GM23338 (cell line): ENCODE measurements at regions not wholly inside any gene's neighbourhood (a gene's known extent, or its start where the extent isn't known, plus 50 kb on each side); places are given as distances from the start of the nearest gene placed in this dataset.

ENCODE experiments used
- ATAC-seq: fragments of 200-7000 bp; cut with Tn5 transposase; 3 replicates; pipeline ENCODE4 v1.9.1; 2020
- DNase-seq: peaks from one replicate; pipeline ENCODE4 v3.0.0-alpha.2; 2015; ENCODE audit warnings: low spot score
- H2AFZ ChIP-seq: fragments of 200-600 bp; sonication (generic); 2 replicates; pipeline ENCODE4 v1.8.0; 2016; ENCODE audit warnings: antibody characterized with exemption, mild to moderate bottlenecking, moderate library complexity
- H3F3A ChIP-seq: fragments of 200-600 bp; sonication (generic); replicated peaks from 2 replicates; pipeline ENCODE4 v1.8.0; 2017; ENCODE audit warnings: antibody characterized with exemption, mixed run types, low read depth
- H3K27ac ChIP-seq: fragments of 200-600 bp; sonication (generic); 2 replicates; pipeline ENCODE4 v1.6.1; 2016; ENCODE audit warnings: low read depth
- H3K27me3 ChIP-seq: fragments of 200-600 bp; sonication (generic); 2 replicates; pipeline ENCODE4 v1.8.0; 2016; ENCODE audit warnings: mild to moderate bottlenecking, mixed run types, moderate library complexity; ENCODE audit not compliant: insufficient read depth
- H3K36me3 ChIP-seq: fragments of 200-600 bp; sonication (generic); 2 replicates; pipeline ENCODE4 v1.8.0; 2016; ENCODE audit warnings: mild to moderate bottlenecking; ENCODE audit not compliant: insufficient read depth
- H3K4me1 ChIP-seq: fragments of 200-600 bp; sonication (generic); 2 replicates; pipeline ENCODE4 v1.8.0; 2016; ENCODE audit warnings: mild to moderate bottlenecking, moderate library complexity; ENCODE audit not compliant: insufficient read depth
- H3K4me2 ChIP-seq: fragments of 200-600 bp; sonication (generic); 2 replicates; pipeline ENCODE4 v1.7.1; 2017; ENCODE audit warnings: mixed run types
- H3K4me3 ChIP-seq: fragments of 200-600 bp; sonication (generic); 2 replicates; pipeline ENCODE4 v1.6.1; 2016; ENCODE audit warnings: mixed run types
- H3K79me2 ChIP-seq: fragments of 200-600 bp; sonication (generic); replicated peaks from 2 replicates; pipeline ENCODE4 v1.8.0; 2017; ENCODE audit warnings: mild to moderate bottlenecking; ENCODE audit not compliant: insufficient read depth
- H3K9me2 ChIP-seq: fragments of 200-600 bp; sonication (generic); 2 replicates; pipeline ENCODE4 v1.8.0; 2017; ENCODE audit not compliant: insufficient read depth
- H4K20me1 ChIP-seq: fragments of 200-600 bp; sonication (generic); replicated peaks from 2 replicates; pipeline ENCODE4 v1.8.0; 2017; ENCODE audit warnings: mild to moderate bottlenecking; ENCODE audit not compliant: insufficient read depth
- H3K27ac Mint-ChIP-seq: 2 replicates; pipeline ENCODE4 v1.8.0; 2020; ENCODE audit warnings: inconsistent platforms, mild to moderate bottlenecking, moderate library complexity, mixed read lengths
- H3K27me3 Mint-ChIP-seq: 3 replicates; pipeline ENCODE4 v1.8.0; 2022; ENCODE audit warnings: low read depth, mild to moderate bottlenecking, moderate library complexity, mixed read lengths, inconsistent platforms; ENCODE audit not compliant: insufficient read depth, poor library complexity
- H3K36me3 Mint-ChIP-seq: 3 replicates; pipeline ENCODE4 v1.8.0; 2021; ENCODE audit warnings: low read depth, mild to moderate bottlenecking, inconsistent platforms, moderate library complexity, mixed read lengths
- H3K4me1 Mint-ChIP-seq: 3 replicates; pipeline ENCODE4 v1.8.0; 2020; ENCODE audit warnings: mild to moderate bottlenecking, inconsistent platforms, mixed read lengths
- H3K4me3 Mint-ChIP-seq: 3 replicates; pipeline ENCODE4 v1.8.0; 2021; ENCODE audit warnings: moderate library complexity, mild to moderate bottlenecking, inconsistent platforms, mixed read lengths
- H3K9me3 Mint-ChIP-seq: 3 replicates; pipeline ENCODE4 v1.8.0; 2020; ENCODE audit warnings: moderate library complexity, mild to moderate bottlenecking, inconsistent platforms, mixed read lengths
- CREB1 ChIP-seq: fragments of 250-450 bp; sonication (Bioruptor Pico); IDR thresholded peaks from 2 replicates; pipeline ENCODE4 v1.5.0; 2020; ENCODE audit warnings: low read depth, mild to moderate bottlenecking, moderate library complexity
- CTCF ChIP-seq, 2 experiments: fragments of 200-600 bp in 1 of 2; sonication (generic) in 1 of 2; conservative IDR thresholded peaks; 2 replicates each; pipeline versions ENCODE4 v1.5.1 to v1.6.1; 2016 to 2017; ENCODE audit warnings: antibody characterized with exemption in 2 of 2, low read depth in 2 of 2, mild to moderate bottlenecking in 2 of 2, moderate library complexity in 1 of 2
- ETS1 ChIP-seq: IDR thresholded peaks from 2 replicates; pipeline ENCODE4 v1.6.1; 2016; ENCODE audit warnings: antibody characterized with exemption
- EZH2 ChIP-seq: fragments of 200-600 bp; sonication (generic); IDR thresholded peaks from one replicate; pipeline ENCODE4 v1.8.0; 2017; ENCODE audit warnings: antibody characterized with exemption, mild to moderate bottlenecking, low read depth; ENCODE audit not compliant: unreplicated experiment
- EZH2phosphoT487 ChIP-seq: fragments of 200-600 bp; sonication (generic); IDR thresholded peaks from one replicate; pipeline ENCODE4 v1.8.1; 2018; ENCODE audit warnings: antibody characterized with exemption; ENCODE audit not compliant: unreplicated experiment
- JUNB ChIP-seq: IDR thresholded peaks from one replicate; pipeline ENCODE4 v1.6.1; 2016; ENCODE audit warnings: antibody characterized with exemption; ENCODE audit not compliant: unreplicated experiment
- NANOG ChIP-seq: IDR thresholded peaks from 2 replicates; pipeline ENCODE4 v1.6.1; 2016; ENCODE audit warnings: antibody characterized with exemption, borderline replicate concordance
- POLR2AphosphoS5 ChIP-seq: IDR thresholded peaks from 2 replicates; pipeline ENCODE4 v1.6.1; 2016; ENCODE audit warnings: antibody characterized with exemption, low read depth
- REST ChIP-seq: IDR thresholded peaks from one replicate; pipeline ENCODE4 v1.6.1; 2018; ENCODE audit warnings: antibody characterized with exemption; ENCODE audit not compliant: unreplicated experiment
- STAT1 ChIP-seq: IDR thresholded peaks from one replicate; pipeline ENCODE4 v1.6.1; 2016; ENCODE audit warnings: antibody characterized with exemption; ENCODE audit not compliant: unreplicated experiment
- ZNF114 ChIP-seq: fragments of 250-450 bp; sonication (Bioruptor Pico); IDR thresholded peaks from 2 replicates; pipeline ENCODE4 v1.5.0; 2020; ENCODE audit warnings: mild to moderate bottlenecking, moderate library complexity
- ZNF331 ChIP-seq: fragments of 250-450 bp; sonication (Bioruptor Pico); IDR thresholded peaks from 2 replicates; pipeline ENCODE4 v1.5.0; 2020; ENCODE audit warnings: low read depth, mild to moderate bottlenecking, moderate library complexity
- ZNF462 ChIP-seq: fragments of 250-450 bp; sonication (Bioruptor Pico); IDR thresholded peaks from 2 replicates; pipeline ENCODE4 v1.5.0; 2020; ENCODE audit warnings: mild to moderate bottlenecking, moderate library complexity

- H3K9me3 Mint-ChIP-seq, result no peaks in the 10 kb centered on the region
- Histone ChIP-seq H3K9me2 (0 out of 2 replicates have a peak, but pooled peaks cover 13% of the 10 kb centered on the region), H3K27me3 (no peaks in the 10 kb centered on the region), H4K20me1 (no peaks in the 10 kb centered on the region), H3K4me1 (peaks cover 15% of the 10 kb centered on the region), H3K4me3 (no peak overlapping the region), H3K4me2 (no peak overlapping the region), H2AFZ (no peak overlapping the region), H3K79me2 (no peaks in the 10 kb centered on the region), H3K27ac (no peak overlapping the region), H3K36me3 (no peaks in the 10 kb centered on the region; the same call in 1 of the 2 replicates), H3F3A (no peaks in the 10 kb centered on the region)
- no peak overlapping the region for H3K27ac Mint-ChIP-seq
- no peaks in the 10 kb centered on the region for H3K27me3 Mint-ChIP-seq
- ATAC-seq (no peak), DNase-seq (no peak)
- H3K4me3 Mint-ChIP-seq, result no peak overlapping the region
- H3K4me1 Mint-ChIP-seq, result peaks cover 16% of the 10 kb centered on the region
- no peaks in the 10 kb centered on the region for H3K36me3 Mint-ChIP-seq
- TF ChIP-seq CREB1 (CRISPR knock-in tag) (no peak), EZH2 (no peak), ETS1 (no peak), EZH2phosphoT487 (no peak), ZNF114 (CRISPR knock-in tag) (no peak), POLR2AphosphoS5 (no peak), JUNB (no peak), CTCF (conservative IDR thresholded peaks at IDR 0.05; ENCODE audit: low read depth in 2 of 2) (no peak), ZNF462 (no peak), STAT1 (no peak), REST (no peak), NANOG (no peak), ZNF331 (no peak)
These were observed 290.8 kb upstream of the CXCR4 start for GRCh38 chr2:136408795-136409194.
